WTC11 (cell line): ENCODE measurements at regions not wholly inside any gene's neighbourhood (a gene's known extent, or its start where the extent isn't known, plus 50 kb on each side); places are given as distances from the start of the nearest gene placed in this dataset.

ENCODE experiments used
- ATAC-seq: fragments of 200-7000 bp; cut with Tn5 transposase; 2 replicates; pipeline ENCODE4 v1.10.0; 2021; ENCODE audit warnings: mild to moderate bottlenecking, moderate library complexity
- CTCF ChIA-PET: fragments of 300-600 bp; sonication (Branson Sonifier 250); formaldehyde crosslinking; loops from one replicate; lab custom pipeline; 2021; ENCODE audit warnings: antibody characterized with exemption; lab: Charles Lee
- POLR2A ChIA-PET: fragments of 350-600 bp; sonication (Branson Sonifier 250); formaldehyde crosslinking; loops from one replicate; lab custom pipeline; 2021; ENCODE audit warnings: antibody characterized with exemption; lab: Charles Lee
- DNase-seq: peaks from one replicate; pipeline ENCODE4 v3.0.0; 2021; ENCODE audit warnings: low spot score
- H3K27ac Mint-ChIP-seq: 2 replicates; pipeline ENCODE4 v1.8.0; 2021; ENCODE audit warnings: mixed read lengths
- H3K27me3 Mint-ChIP-seq: 2 replicates; pipeline ENCODE4 v1.8.0; 2021; ENCODE audit warnings: low read depth, mild to moderate bottlenecking, moderate library complexity, mixed read lengths
- H3K36me3 Mint-ChIP-seq: 2 replicates; pipeline ENCODE4 v1.8.0; 2021; ENCODE audit warnings: mixed read lengths
- H3K4me1 Mint-ChIP-seq: 2 replicates; pipeline ENCODE4 v1.8.0; 2022; ENCODE audit warnings: mixed read lengths
- H3K4me3 Mint-ChIP-seq: 2 replicates; pipeline ENCODE4 v1.8.0; 2021; ENCODE audit warnings: mild to moderate bottlenecking, moderate library complexity, mixed read lengths
- H3K9me3 Mint-ChIP-seq: 2 replicates; pipeline ENCODE4 v1.8.0; 2021; ENCODE audit warnings: mixed read lengths
- ATF1 ChIP-seq: sonication (generic); formaldehyde crosslinking; IDR thresholded peaks from 2 replicates; pipeline ENCODE4 v1.8.1; 2023; ENCODE audit warnings: mild to moderate bottlenecking, moderate library complexity, missing genetic modification reagents
- ETV6 ChIP-seq: sonication (generic); formaldehyde crosslinking; IDR thresholded peaks from 2 replicates; pipeline ENCODE4 v1.8.1; 2022; ENCODE audit warnings: mild to moderate bottlenecking, missing genetic modification reagents
- FOXP1 ChIP-seq: sonication (generic); formaldehyde crosslinking; IDR thresholded peaks from 2 replicates; pipeline ENCODE4 v1.8.0; 2022; ENCODE audit warnings: missing genetic modification reagents, mild to moderate bottlenecking, moderate library complexity, borderline replicate concordance
- JAZF1 ChIP-seq: fragments of 250-450 bp; sonication (Bioruptor Pico); IDR thresholded peaks from 2 replicates; pipeline ENCODE4 v1.9.0; 2021; ENCODE audit warnings: moderate library complexity, mild to moderate bottlenecking, inconsistent platforms
- NFYB ChIP-seq: sonication (generic); formaldehyde crosslinking; conservative IDR thresholded peaks from 2 replicates; pipeline ENCODE4 v1.8.0; 2022; ENCODE audit warnings: low read depth, missing genetic modification reagents
- NR1H2 ChIP-seq: sonication (generic); formaldehyde crosslinking; IDR thresholded peaks from 2 replicates; pipeline ENCODE4 v1.9.0; 2021; ENCODE audit warnings: mild to moderate bottlenecking, moderate library complexity, missing genetic modification reagents
- RELA ChIP-seq: sonication (generic); formaldehyde crosslinking; IDR thresholded peaks from 2 replicates; pipeline ENCODE4 v1.8.1; 2022; ENCODE audit warnings: missing genetic modification reagents, mild to moderate bottlenecking, borderline replicate concordance
- SMAD3 ChIP-seq: sonication (generic); formaldehyde crosslinking; IDR thresholded peaks from 2 replicates; pipeline ENCODE4 v1.8.0; 2022; ENCODE audit warnings: missing genetic modification reagents, mild to moderate bottlenecking, borderline replicate concordance
- TP53 ChIP-seq: sonication (generic); formaldehyde crosslinking; IDR thresholded peaks from 2 replicates; pipeline ENCODE4 v1.8.1; 2023; ENCODE audit warnings: mild to moderate bottlenecking, missing genetic modification reagents
- ZNF219 ChIP-seq: sonication (generic); formaldehyde crosslinking; IDR thresholded peaks from 2 replicates; pipeline ENCODE4 v1.8.0; 2023; ENCODE audit warnings: missing genetic modification reagents, mild to moderate bottlenecking, borderline replicate concordance
- ZNF263 ChIP-seq: sonication (generic); formaldehyde crosslinking; IDR thresholded peaks from 2 replicates; pipeline ENCODE4 v1.8.1; 2022; ENCODE audit warnings: low read depth, mild to moderate bottlenecking, moderate library complexity, missing genetic modification reagents
- ZNF416 ChIP-seq: fragments of 250-450 bp; sonication (Bioruptor Pico); IDR thresholded peaks from 2 replicates; pipeline ENCODE4 v1.9.0; 2021; ENCODE audit warnings: mild to moderate bottlenecking, inconsistent platforms
- TF ChIP-seq, protein P1 (sequence below): sonication (generic); formaldehyde crosslinking; IDR thresholded peaks from 2 replicates; pipeline ENCODE4 v1.8.0; 2023; ENCODE audit warnings: mild to moderate bottlenecking, missing genetic modification reagents
- TF ChIP-seq, protein P2 (sequence below): sonication (generic); formaldehyde crosslinking; IDR thresholded peaks from 2 replicates; pipeline ENCODE4 v1.8.0; 2022; ENCODE audit warnings: mild to moderate bottlenecking, missing genetic modification reagents
- TF ChIP-seq, protein P3 (sequence below): sonication (generic); formaldehyde crosslinking; IDR thresholded peaks from 2 replicates; pipeline ENCODE4 v1.8.1; 2023; ENCODE audit warnings: mild to moderate bottlenecking, missing genetic modification reagents
- TF ChIP-seq, protein P4 (sequence below): fragments of 250-450 bp; sonication (Bioruptor Pico); IDR thresholded peaks from 2 replicates; pipeline ENCODE4 v1.9.0; 2021; ENCODE audit warnings: moderate library complexity, mild to moderate bottlenecking, inconsistent platforms, borderline replicate concordance
- TF ChIP-seq, protein P5 (sequence below): sonication (generic); formaldehyde crosslinking; IDR thresholded peaks from 2 replicates; pipeline ENCODE4 v1.8.0; 2022; ENCODE audit warnings: missing genetic modification reagents
- TF ChIP-seq, protein P6 (sequence below): sonication (generic); formaldehyde crosslinking; IDR thresholded peaks from 2 replicates; pipeline ENCODE4 v1.8.1; 2022; ENCODE audit warnings: low read depth, mild to moderate bottlenecking, moderate library complexity, missing genetic modification reagents, borderline replicate concordance
- TF ChIP-seq, protein P7 (sequence below): sonication (generic); formaldehyde crosslinking; IDR thresholded peaks from 2 replicates; pipeline ENCODE4 v1.8.0; 2022; ENCODE audit warnings: mild to moderate bottlenecking, missing genetic modification reagents
- TF ChIP-seq, protein P8 (sequence below): sonication (generic); formaldehyde crosslinking; IDR thresholded peaks from 2 replicates; pipeline ENCODE4 v1.8.1; 2023; ENCODE audit warnings: mild to moderate bottlenecking, missing genetic modification reagents, moderate library complexity

DNA sequence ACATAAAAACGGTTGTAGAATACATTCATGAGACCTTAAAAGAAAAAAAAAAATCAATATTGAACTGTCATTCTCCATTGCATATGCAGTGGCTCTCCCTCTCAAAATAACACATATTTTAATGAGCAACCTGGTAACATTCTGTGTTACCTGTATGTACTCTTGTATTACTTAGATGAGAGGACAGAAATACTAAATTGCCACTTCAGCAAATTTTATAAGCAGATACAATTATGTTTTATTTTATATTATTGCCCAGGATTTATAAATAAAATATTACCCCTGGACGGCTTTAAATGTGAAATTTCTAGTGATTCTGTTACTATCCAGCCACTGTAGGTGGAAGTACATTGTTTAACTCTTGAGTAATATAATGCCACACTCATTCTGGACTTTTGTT is 463.2 kb upstream of the ROBO1 start:
- Mint-ChIP-seq H3K4me1 (peaks cover 15% of the 10 kb centered on the region), H3K27ac (no peak overlapping the region), H3K27me3 (no peaks in the 10 kb centered on the region), H3K9me3 (peaks cover 7% of the 10 kb centered on the region), H3K36me3 (no peaks in the 10 kb centered on the region), H3K4me3 (no peak overlapping the region)
- TF ChIP-seq, protein P1, sequence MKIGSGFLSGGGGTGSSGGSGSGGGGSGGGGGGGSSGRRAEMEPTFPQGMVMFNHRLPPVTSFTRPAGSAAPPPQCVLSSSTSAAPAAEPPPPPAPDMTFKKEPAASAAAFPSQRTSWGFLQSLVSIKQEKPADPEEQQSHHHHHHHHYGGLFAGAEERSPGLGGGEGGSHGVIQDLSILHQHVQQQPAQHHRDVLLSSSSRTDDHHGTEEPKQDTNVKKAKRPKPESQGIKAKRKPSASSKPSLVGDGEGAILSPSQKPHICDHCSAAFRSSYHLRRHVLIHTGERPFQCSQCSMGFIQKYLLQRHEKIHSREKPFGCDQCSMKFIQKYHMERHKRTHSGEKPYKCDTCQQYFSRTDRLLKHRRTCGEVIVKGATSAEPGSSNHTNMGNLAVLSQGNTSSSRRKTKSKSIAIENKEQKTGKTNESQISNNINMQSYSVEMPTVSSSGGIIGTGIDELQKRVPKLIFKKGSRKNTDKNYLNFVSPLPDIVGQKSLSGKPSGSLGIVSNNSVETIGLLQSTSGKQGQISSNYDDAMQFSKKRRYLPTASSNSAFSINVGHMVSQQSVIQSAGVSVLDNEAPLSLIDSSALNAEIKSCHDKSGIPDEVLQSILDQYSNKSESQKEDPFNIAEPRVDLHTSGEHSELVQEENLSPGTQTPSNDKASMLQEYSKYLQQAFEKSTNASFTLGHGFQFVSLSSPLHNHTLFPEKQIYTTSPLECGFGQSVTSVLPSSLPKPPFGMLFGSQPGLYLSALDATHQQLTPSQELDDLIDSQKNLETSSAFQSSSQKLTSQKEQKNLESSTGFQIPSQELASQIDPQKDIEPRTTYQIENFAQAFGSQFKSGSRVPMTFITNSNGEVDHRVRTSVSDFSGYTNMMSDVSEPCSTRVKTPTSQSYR (CRISPR knock-in tag), result no peak
- no peak for TF ChIP-seq ZNF219
- TF ChIP-seq JAZF1 (CRISPR knock-in tag), result no peak
- no peak for TF ChIP-seq RELA (CRISPR knock-in tag)
- TF ChIP-seq NR1H2 (CRISPR knock-in tag), result no peak
- TF ChIP-seq, protein P2, sequence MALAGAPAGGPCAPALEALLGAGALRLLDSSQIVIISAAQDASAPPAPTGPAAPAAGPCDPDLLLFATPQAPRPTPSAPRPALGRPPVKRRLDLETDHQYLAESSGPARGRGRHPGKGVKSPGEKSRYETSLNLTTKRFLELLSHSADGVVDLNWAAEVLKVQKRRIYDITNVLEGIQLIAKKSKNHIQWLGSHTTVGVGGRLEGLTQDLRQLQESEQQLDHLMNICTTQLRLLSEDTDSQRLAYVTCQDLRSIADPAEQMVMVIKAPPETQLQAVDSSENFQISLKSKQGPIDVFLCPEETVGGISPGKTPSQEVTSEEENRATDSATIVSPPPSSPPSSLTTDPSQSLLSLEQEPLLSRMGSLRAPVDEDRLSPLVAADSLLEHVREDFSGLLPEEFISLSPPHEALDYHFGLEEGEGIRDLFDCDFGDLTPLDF (CRISPR knock-in tag), result no peak
- TF ChIP-seq TP53 (CRISPR knock-in tag), result no peak
- TF ChIP-seq, protein P3, sequence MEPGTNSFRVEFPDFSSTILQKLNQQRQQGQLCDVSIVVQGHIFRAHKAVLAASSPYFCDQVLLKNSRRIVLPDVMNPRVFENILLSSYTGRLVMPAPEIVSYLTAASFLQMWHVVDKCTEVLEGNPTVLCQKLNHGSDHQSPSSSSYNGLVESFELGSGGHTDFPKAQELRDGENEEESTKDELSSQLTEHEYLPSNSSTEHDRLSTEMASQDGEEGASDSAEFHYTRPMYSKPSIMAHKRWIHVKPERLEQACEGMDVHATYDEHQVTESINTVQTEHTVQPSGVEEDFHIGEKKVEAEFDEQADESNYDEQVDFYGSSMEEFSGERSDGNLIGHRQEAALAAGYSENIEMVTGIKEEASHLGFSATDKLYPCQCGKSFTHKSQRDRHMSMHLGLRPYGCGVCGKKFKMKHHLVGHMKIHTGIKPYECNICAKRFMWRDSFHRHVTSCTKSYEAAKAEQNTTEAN, result no peak
- no peak for TF ChIP-seq NFYB (CRISPR knock-in tag)
- TF ChIP-seq, protein P4, sequence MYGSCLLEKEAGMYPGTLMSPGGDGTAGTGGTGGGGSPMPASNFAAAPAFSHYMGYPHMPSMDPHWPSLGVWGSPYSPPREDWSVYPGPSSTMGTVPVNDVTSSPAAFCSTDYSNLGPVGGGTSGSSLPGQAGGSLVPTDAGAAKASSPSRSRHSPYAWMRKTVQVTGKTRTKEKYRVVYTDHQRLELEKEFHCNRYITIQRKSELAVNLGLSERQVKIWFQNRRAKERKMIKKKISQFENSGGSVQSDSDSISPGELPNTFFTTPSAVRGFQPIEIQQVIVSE (CRISPR knock-in tag), result no peak
- no peak for TF ChIP-seq ATF1
- TF ChIP-seq ZNF416, result no peak
- TF ChIP-seq, protein P5, sequence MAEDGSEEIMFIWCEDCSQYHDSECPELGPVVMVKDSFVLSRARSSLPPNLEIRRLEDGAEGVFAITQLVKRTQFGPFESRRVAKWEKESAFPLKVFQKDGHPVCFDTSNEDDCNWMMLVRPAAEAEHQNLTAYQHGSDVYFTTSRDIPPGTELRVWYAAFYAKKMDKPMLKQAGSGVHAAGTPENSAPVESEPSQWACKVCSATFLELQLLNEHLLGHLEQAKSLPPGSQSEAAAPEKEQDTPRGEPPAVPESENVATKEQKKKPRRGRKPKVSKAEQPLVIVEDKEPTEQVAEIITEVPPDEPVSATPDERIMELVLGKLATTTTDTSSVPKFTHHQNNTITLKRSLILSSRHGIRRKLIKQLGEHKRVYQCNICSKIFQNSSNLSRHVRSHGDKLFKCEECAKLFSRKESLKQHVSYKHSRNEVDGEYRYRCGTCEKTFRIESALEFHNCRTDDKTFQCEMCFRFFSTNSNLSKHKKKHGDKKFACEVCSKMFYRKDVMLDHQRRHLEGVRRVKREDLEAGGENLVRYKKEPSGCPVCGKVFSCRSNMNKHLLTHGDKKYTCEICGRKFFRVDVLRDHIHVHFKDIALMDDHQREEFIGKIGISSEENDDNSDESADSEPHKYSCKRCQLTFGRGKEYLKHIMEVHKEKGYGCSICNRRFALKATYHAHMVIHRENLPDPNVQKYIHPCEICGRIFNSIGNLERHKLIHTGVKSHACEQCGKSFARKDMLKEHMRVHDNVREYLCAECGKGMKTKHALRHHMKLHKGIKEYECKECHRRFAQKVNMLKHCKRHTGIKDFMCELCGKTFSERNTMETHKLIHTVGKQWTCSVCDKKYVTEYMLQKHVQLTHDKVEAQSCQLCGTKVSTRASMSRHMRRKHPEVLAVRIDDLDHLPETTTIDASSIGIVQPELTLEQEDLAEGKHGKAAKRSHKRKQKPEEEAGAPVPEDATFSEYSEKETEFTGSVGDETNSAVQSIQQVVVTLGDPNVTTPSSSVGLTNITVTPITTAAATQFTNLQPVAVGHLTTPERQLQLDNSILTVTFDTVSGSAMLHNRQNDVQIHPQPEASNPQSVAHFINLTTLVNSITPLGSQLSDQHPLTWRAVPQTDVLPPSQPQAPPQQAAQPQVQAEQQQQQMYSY (CRISPR knock-in tag), result no peak
- TF ChIP-seq, protein P6, sequence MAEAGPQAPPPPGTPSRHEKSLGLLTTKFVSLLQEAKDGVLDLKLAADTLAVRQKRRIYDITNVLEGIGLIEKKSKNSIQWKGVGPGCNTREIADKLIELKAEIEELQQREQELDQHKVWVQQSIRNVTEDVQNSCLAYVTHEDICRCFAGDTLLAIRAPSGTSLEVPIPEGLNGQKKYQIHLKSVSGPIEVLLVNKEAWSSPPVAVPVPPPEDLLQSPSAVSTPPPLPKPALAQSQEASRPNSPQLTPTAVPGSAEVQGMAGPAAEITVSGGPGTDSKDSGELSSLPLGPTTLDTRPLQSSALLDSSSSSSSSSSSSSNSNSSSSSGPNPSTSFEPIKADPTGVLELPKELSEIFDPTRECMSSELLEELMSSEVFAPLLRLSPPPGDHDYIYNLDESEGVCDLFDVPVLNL (CRISPR knock-in tag), result no peak
- TF ChIP-seq SMAD3 (CRISPR knock-in tag), result no peak
- TF ChIP-seq, protein P7, sequence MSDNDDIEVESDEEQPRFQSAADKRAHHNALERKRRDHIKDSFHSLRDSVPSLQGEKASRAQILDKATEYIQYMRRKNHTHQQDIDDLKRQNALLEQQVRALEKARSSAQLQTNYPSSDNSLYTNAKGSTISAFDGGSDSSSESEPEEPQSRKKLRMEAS (CRISPR knock-in tag), result no peak
- no peak for TF ChIP-seq ZNF263 (CRISPR knock-in tag)
- TF ChIP-seq FOXP1 (CRISPR knock-in tag), result no peak
- TF ChIP-seq, protein P8, sequence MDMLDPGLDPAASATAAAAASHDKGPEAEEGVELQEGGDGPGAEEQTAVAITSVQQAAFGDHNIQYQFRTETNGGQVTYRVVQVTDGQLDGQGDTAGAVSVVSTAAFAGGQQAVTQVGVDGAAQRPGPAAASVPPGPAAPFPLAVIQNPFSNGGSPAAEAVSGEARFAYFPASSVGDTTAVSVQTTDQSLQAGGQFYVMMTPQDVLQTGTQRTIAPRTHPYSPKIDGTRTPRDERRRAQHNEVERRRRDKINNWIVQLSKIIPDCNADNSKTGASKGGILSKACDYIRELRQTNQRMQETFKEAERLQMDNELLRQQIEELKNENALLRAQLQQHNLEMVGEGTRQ (CRISPR knock-in tag), result no peak
- TF ChIP-seq ETV6 (CRISPR knock-in tag), result no peak
- DNase-seq (no peak), ATAC-seq (no peak)
- CTCF ChIA-PET, result no interaction called here
- POLR2A ChIA-PET, result no interaction called here
